ENCODE measurements at regions not wholly inside any gene's neighbourhood (a gene's known extent, or its start where the extent isn't known, plus 50 kb on each side); places are given as distances from the start of the nearest gene placed in this dataset.

- no peak overlapping the region for H3K27ac ChIP-seq
- no peak for TF ChIP-seq CTCF (IDR thresholded peaks at IDR 0.05)
Observed at GRCh38 chr4:31678356-31678755, 958.2 kb downstream of the PCDH7 start.

GRCh38 chr4:31682796-31683195 lies 962.6 kb downstream of the PCDH7 start:
- TF ChIP-seq CTCF (IDR thresholded peaks at IDR 0.05), result no peak
- no peak for TF ChIP-seq ZFX (IDR thresholded peaks at IDR 0.05; ENCODE audit: borderline replicate concordance)
- H3K27ac ChIP-seq, result no peak overlapping the region

- TF ChIP-seq CTCF (IDR thresholded peaks at IDR 0.05) (no peak), ZFX (IDR thresholded peaks at IDR 0.05; ENCODE audit: borderline replicate concordance) (no peak)
- H3K27ac ChIP-seq, result no peak overlapping the region
Observed at GRCh38 chr4:31687717-31688342, 967.7 kb downstream of the PCDH7 start.

- H3K27ac ChIP-seq, result no peak overlapping the region
- TF ChIP-seq ZFX (IDR thresholded peaks at IDR 0.05; ENCODE audit: borderline replicate concordance) (no peak), CTCF (IDR thresholded peaks at IDR 0.05) (no peak)
Observed at GRCh38 chr4:31692399-31692940, 972.3 kb downstream of the PCDH7 start.

GRCh38 chr4:31701256-31701655 lies 981.1 kb downstream of the PCDH7 start:
- H3K27ac ChIP-seq, result no peak overlapping the region
- no peak for TF ChIP-seq CTCF (IDR thresholded peaks at IDR 0.05)
- no peak for TF ChIP-seq ZFX (IDR thresholded peaks at IDR 0.05; ENCODE audit: borderline replicate concordance)

GRCh38 chr4:31702326-31702725 lies 982.2 kb downstream of the PCDH7 start:
- no peak overlapping the region for H3K27ac ChIP-seq
- no peak for TF ChIP-seq ZFX (IDR thresholded peaks at IDR 0.05; ENCODE audit: borderline replicate concordance)

GRCh38 chr4:31714238-31714637 lies 994.1 kb downstream of the PCDH7 start:
- TF ChIP-seq CTCF (IDR thresholded peaks at IDR 0.05) (no peak), ZFX (IDR thresholded peaks at IDR 0.05; ENCODE audit: borderline replicate concordance) (no peak)
- no peak overlapping the region for H3K27ac ChIP-seq

GRCh38 chr4:31715302-31715701 lies 995.1 kb downstream of the PCDH7 start:
- TF ChIP-seq CTCF (IDR thresholded peaks at IDR 0.05) (no peak), ZFX (IDR thresholded peaks at IDR 0.05; ENCODE audit: borderline replicate concordance) (no peak)
- no peak overlapping the region for H3K27ac ChIP-seq

Data from 22Rv1 (cell line).